ENCODE measurements at regions not wholly inside any gene's neighbourhood (a gene's known extent, or its start where the extent isn't known, plus 50 kb on each side); places are given as distances from the start of the nearest gene placed in this dataset.

GRCh38 chr12:30461026-30461615, 234.5 kb downstream of the IPO8 start:
- Histone ChIP-seq H3K9ac (ENCODE audit: low read depth, low read length) (no peak overlapping the region), H3K4me3 (ENCODE audit: low read depth, low read length) (no peak overlapping the region), H3K4me1 (ENCODE audit: control insufficient read depth, insufficient read depth, low read length) (no peaks in the 10 kb centered on the region), H3K36me3 (ENCODE audit: control insufficient read depth, insufficient read depth, low read length) (no peaks in the 10 kb centered on the region), H3K27ac (ENCODE audit: low read depth, low read length) (no peak overlapping the region), H3K9me3 (ENCODE audit: control insufficient read depth, insufficient read depth, low read length) (no peaks in the 10 kb centered on the region; the same call in 1 of the 2 replicates), H3K27me3 (ENCODE audit: control insufficient read depth, insufficient read depth, low read length) (no peaks in the 10 kb centered on the region)

- Histone ChIP-seq H3K36me3 (ENCODE audit: control insufficient read depth, insufficient read depth, low read length) (no peaks in the 10 kb centered on the region), H3K4me3 (ENCODE audit: low read depth, low read length) (no peak overlapping the region), H3K27me3 (ENCODE audit: control insufficient read depth, insufficient read depth, low read length) (no peaks in the 10 kb centered on the region), H3K4me1 (ENCODE audit: control insufficient read depth, insufficient read depth, low read length) (no peaks in the 10 kb centered on the region), H3K9ac (ENCODE audit: low read depth, low read length) (no peak overlapping the region), H3K27ac (ENCODE audit: low read depth, low read length) (no peak overlapping the region), H3K9me3 (ENCODE audit: control insufficient read depth, insufficient read depth, low read length) (no peaks in the 10 kb centered on the region; the same call in 1 of the 2 replicates)
Observed at GRCh38 chr12:30458453-30458852, 237.2 kb downstream of the IPO8 start.

- Histone ChIP-seq H3K9me3 (ENCODE audit: control insufficient read depth, insufficient read depth, low read length) (no peaks in the 10 kb centered on the region; the same call in 1 of the 2 replicates), H3K36me3 (ENCODE audit: control insufficient read depth, insufficient read depth, low read length) (no peaks in the 10 kb centered on the region), H3K27ac (ENCODE audit: low read depth, low read length) (no peak overlapping the region), H3K27me3 (ENCODE audit: control insufficient read depth, insufficient read depth, low read length) (no peaks in the 10 kb centered on the region), H3K4me1 (ENCODE audit: control insufficient read depth, insufficient read depth, low read length) (no peaks in the 10 kb centered on the region), H3K9ac (ENCODE audit: low read depth, low read length) (no peak overlapping the region), H3K4me3 (ENCODE audit: low read depth, low read length) (no peak overlapping the region)
Observed at GRCh38 chr12:30457621-30458289, 237.9 kb downstream of the IPO8 start.

GRCh38 chr12:30450872-30451271, 244.8 kb downstream of the IPO8 start:
- H3K9me3 ChIP-seq (ENCODE audit: control insufficient read depth, insufficient read depth, low read length), result peaks cover 3% of the 10 kb centered on the region; the same call in 1 of the 2 replicates
- no peaks in the 10 kb centered on the region for H3K4me1 ChIP-seq (ENCODE audit: control insufficient read depth, insufficient read depth, low read length)
- H3K9ac ChIP-seq (ENCODE audit: low read depth, low read length), result no peak overlapping the region
- H3K36me3 ChIP-seq (ENCODE audit: control insufficient read depth, insufficient read depth, low read length), result no peaks in the 10 kb centered on the region
- H3K4me3 ChIP-seq (ENCODE audit: low read depth, low read length), result no peak overlapping the region
- no peaks in the 10 kb centered on the region for H3K27me3 ChIP-seq (ENCODE audit: control insufficient read depth, insufficient read depth, low read length)
- H3K27ac ChIP-seq (ENCODE audit: low read depth, low read length), result no peak overlapping the region

GRCh38 chr12:30450226-30450625, 245.4 kb downstream of the IPO8 start:
- no peaks in the 10 kb centered on the region for H3K27me3 ChIP-seq (ENCODE audit: control insufficient read depth, insufficient read depth, low read length)
- H3K9me3 ChIP-seq (ENCODE audit: control insufficient read depth, insufficient read depth, low read length), result peaks cover 3% of the 10 kb centered on the region; the same call in 1 of the 2 replicates
- H3K27ac ChIP-seq (ENCODE audit: low read depth, low read length), result no peak overlapping the region
- no peaks in the 10 kb centered on the region for H3K4me1 ChIP-seq (ENCODE audit: control insufficient read depth, insufficient read depth, low read length)
- H3K36me3 ChIP-seq (ENCODE audit: control insufficient read depth, insufficient read depth, low read length), result no peaks in the 10 kb centered on the region
- H3K4me3 ChIP-seq (ENCODE audit: low read depth, low read length), result no peak overlapping the region
- no peak overlapping the region for H3K9ac ChIP-seq (ENCODE audit: low read depth, low read length)

GRCh38 chr12:30448038-30448437, 247.6 kb downstream of the IPO8 start:
- Histone ChIP-seq H3K9me3 (ENCODE audit: control insufficient read depth, insufficient read depth, low read length) (peaks cover 3% of the 10 kb centered on the region; the same call in 1 of the 2 replicates), H3K4me1 (ENCODE audit: control insufficient read depth, insufficient read depth, low read length) (no peaks in the 10 kb centered on the region), H3K27ac (ENCODE audit: low read depth, low read length) (no peak overlapping the region), H3K4me3 (ENCODE audit: low read depth, low read length) (no peak overlapping the region), H3K9ac (ENCODE audit: low read depth, low read length) (no peak overlapping the region), H3K27me3 (ENCODE audit: control insufficient read depth, insufficient read depth, low read length) (no peaks in the 10 kb centered on the region), H3K36me3 (ENCODE audit: control insufficient read depth, insufficient read depth, low read length) (no peaks in the 10 kb centered on the region)

- Histone ChIP-seq H3K9ac (ENCODE audit: low read depth, low read length) (no peak overlapping the region), H3K9me3 (ENCODE audit: control insufficient read depth, insufficient read depth, low read length) (peaks cover 3% of the 10 kb centered on the region; the same call in 1 of the 2 replicates), H3K27ac (ENCODE audit: low read depth, low read length) (no peak overlapping the region), H3K27me3 (ENCODE audit: control insufficient read depth, insufficient read depth, low read length) (no peaks in the 10 kb centered on the region), H3K4me1 (ENCODE audit: control insufficient read depth, insufficient read depth, low read length) (no peaks in the 10 kb centered on the region), H3K36me3 (ENCODE audit: control insufficient read depth, insufficient read depth, low read length) (no peaks in the 10 kb centered on the region), H3K4me3 (ENCODE audit: low read depth, low read length) (no peak overlapping the region)
Observed at GRCh38 chr12:30447061-30447750, 248.5 kb downstream of the IPO8 start.

- H3K36me3 ChIP-seq (ENCODE audit: control insufficient read depth, insufficient read depth, low read length), result no peaks in the 10 kb centered on the region
- H3K27ac ChIP-seq (ENCODE audit: low read depth, low read length), result no peak overlapping the region
Observed at GRCh38 chr12:30442461-30442860, 253.2 kb downstream of the IPO8 start.

GRCh38 chr12:30440826-30441602, 254.7 kb downstream of the IPO8 start:
- Histone ChIP-seq H3K36me3 (ENCODE audit: control insufficient read depth, insufficient read depth, low read length) (no peaks in the 10 kb centered on the region), H3K4me3 (ENCODE audit: low read depth, low read length) (no peak overlapping the region), H3K9me3 (ENCODE audit: control insufficient read depth, insufficient read depth, low read length) (no peaks in the 10 kb centered on the region), H3K27ac (ENCODE audit: low read depth, low read length) (no peak overlapping the region), H3K27me3 (ENCODE audit: control insufficient read depth, insufficient read depth, low read length) (no peaks in the 10 kb centered on the region), H3K9ac (ENCODE audit: low read depth, low read length) (no peak overlapping the region), H3K4me1 (ENCODE audit: control insufficient read depth, insufficient read depth, low read length) (no peaks in the 10 kb centered on the region)

More at GRCh38 chr12:30442461-30442860, 253.2 kb downstream of the IPO8 start:
- H3K9ac ChIP-seq (ENCODE audit: low read depth, low read length), result no peak overlapping the region
- H3K4me3 ChIP-seq (ENCODE audit: low read depth, low read length), result no peak overlapping the region
- no peaks in the 10 kb centered on the region for H3K4me1 ChIP-seq (ENCODE audit: control insufficient read depth, insufficient read depth, low read length)
- no peaks in the 10 kb centered on the region for H3K27me3 ChIP-seq (ENCODE audit: control insufficient read depth, insufficient read depth, low read length)
- no peaks in the 10 kb centered on the region for H3K9me3 ChIP-seq (ENCODE audit: control insufficient read depth, insufficient read depth, low read length)

GRCh38 chr12:30439201-30439600, 256.5 kb downstream of the IPO8 start:
- H3K27me3 ChIP-seq (ENCODE audit: control insufficient read depth, insufficient read depth, low read length), result no peaks in the 10 kb centered on the region
- no peak overlapping the region for H3K9ac ChIP-seq (ENCODE audit: low read depth, low read length)
- no peaks in the 10 kb centered on the region for H3K4me1 ChIP-seq (ENCODE audit: control insufficient read depth, insufficient read depth, low read length)
- H3K9me3 ChIP-seq (ENCODE audit: control insufficient read depth, insufficient read depth, low read length), result no peaks in the 10 kb centered on the region
- no peak overlapping the region for H3K27ac ChIP-seq (ENCODE audit: low read depth, low read length)
- no peaks in the 10 kb centered on the region for H3K36me3 ChIP-seq (ENCODE audit: control insufficient read depth, insufficient read depth, low read length)
- H3K4me3 ChIP-seq (ENCODE audit: low read depth, low read length), result no peak overlapping the region

All from HUES48 (cell line).